ENCODE measurements at regions not wholly inside any gene's neighbourhood (a gene's known extent, or its start where the extent isn't known, plus 50 kb on each side); places are given as distances from the start of the nearest gene placed in this dataset.

GRCh38 chr3:150216041-150216811, 191.9 kb upstream of the TSC22D2 start:
- TF ChIP-seq, protein P1, sequence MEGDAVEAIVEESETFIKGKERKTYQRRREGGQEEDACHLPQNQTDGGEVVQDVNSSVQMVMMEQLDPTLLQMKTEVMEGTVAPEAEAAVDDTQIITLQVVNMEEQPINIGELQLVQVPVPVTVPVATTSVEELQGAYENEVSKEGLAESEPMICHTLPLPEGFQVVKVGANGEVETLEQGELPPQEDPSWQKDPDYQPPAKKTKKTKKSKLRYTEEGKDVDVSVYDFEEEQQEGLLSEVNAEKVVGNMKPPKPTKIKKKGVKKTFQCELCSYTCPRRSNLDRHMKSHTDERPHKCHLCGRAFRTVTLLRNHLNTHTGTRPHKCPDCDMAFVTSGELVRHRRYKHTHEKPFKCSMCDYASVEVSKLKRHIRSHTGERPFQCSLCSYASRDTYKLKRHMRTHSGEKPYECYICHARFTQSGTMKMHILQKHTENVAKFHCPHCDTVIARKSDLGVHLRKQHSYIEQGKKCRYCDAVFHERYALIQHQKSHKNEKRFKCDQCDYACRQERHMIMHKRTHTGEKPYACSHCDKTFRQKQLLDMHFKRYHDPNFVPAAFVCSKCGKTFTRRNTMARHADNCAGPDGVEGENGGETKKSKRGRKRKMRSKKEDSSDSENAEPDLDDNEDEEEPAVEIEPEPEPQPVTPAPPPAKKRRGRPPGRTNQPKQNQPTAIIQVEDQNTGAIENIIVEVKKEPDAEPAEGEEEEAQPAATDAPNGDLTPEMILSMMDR (IDR thresholded peaks at IDR 0.05), result no peak
- TF ChIP-seq POLR2A (IDR thresholded peaks at IDR 0.05) (no peak), POLR2AphosphoS5 (IDR thresholded peaks at IDR 0.05; ENCODE audit: insufficient read depth in 1 of 2, low read depth in 1 of 2) (no peak)
